ENCODE measurements at regions not wholly inside any gene's neighbourhood (a gene's known extent, or its start where the extent isn't known, plus 50 kb on each side); places are given as distances from the start of the nearest gene placed in this dataset.

GRCh38 chr4:138405934-138406567 is 163.9 kb upstream of the SLC7A11 start:
- Histone ChIP-seq H3K4me1 (ENCODE audit: insufficient read depth, insufficient read length) (no peaks in the 10 kb centered on the region), H3K4me3 (ENCODE audit: insufficient read length, low read depth) (no peak overlapping the region), H3K9ac (ENCODE audit: insufficient read length, low read depth) (no peak overlapping the region), H3K36me3 (ENCODE audit: insufficient read depth, insufficient read length, low read length) (no peaks in the 10 kb centered on the region), H3K9me3 (ENCODE audit: insufficient read depth, low read length) (no peaks in the 10 kb centered on the region), H3K27me3 (ENCODE audit: insufficient read depth, insufficient read length) (no peaks in the 10 kb centered on the region)
- no peak for DNase-seq (ENCODE audit: low read depth, low spot score)
- TF ChIP-seq ZNF274 (IDR thresholded peaks at IDR 0.05; ENCODE audit: low read depth, low read length) (no peak), SUZ12 (IDR thresholded peaks at IDR 0.05; ENCODE audit: extremely low read depth, insufficient read depth, insufficient read length) (no peak), YY1 (IDR thresholded peaks at IDR 0.05; ENCODE audit: insufficient read depth, insufficient read length) (no peak)

DNA sequence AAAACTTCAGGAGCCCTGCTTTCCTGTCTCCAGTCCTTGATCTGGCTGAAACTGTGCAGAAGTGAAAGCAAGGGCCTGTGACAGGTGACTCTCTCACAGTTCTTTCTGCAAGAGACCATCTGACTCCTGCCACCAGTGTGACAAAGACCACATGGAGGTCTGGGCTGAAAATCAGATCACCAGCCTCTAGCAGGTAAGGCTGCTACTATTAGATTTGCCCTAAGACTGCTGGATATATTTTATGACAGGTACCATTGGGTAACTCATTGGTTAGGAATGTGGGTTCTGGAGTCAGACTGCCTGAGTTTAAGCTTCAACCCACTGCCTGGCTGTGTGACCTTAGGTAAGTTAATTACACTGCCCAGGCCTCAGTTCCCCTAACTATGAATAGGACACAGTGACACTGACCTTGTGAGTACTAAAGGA is 163.3 kb upstream of the SLC7A11 start:
- Histone ChIP-seq H3K9ac (ENCODE audit: insufficient read length, low read depth) (no peak overlapping the region), H3K4me3 (ENCODE audit: insufficient read length, low read depth) (no peak overlapping the region)

GRCh38 chr4:138404801-138405200 is 162.7 kb upstream of the SLC7A11 start:
- TF ChIP-seq ZNF274 (IDR thresholded peaks at IDR 0.05; ENCODE audit: low read depth, low read length), result no peak
- TF ChIP-seq YY1 (IDR thresholded peaks at IDR 0.05; ENCODE audit: insufficient read depth, insufficient read length), result no peak
- no peak for TF ChIP-seq SUZ12 (IDR thresholded peaks at IDR 0.05; ENCODE audit: extremely low read depth, insufficient read depth, insufficient read length)
- no peak overlapping the region for H3K9ac ChIP-seq (ENCODE audit: insufficient read length, low read depth)
- no peaks in the 10 kb centered on the region for H3K36me3 ChIP-seq (ENCODE audit: insufficient read depth, insufficient read length, low read length)
- H3K27me3 ChIP-seq (ENCODE audit: insufficient read depth, insufficient read length), result no peaks in the 10 kb centered on the region
- H3K4me3 ChIP-seq (ENCODE audit: insufficient read length, low read depth), result no peak overlapping the region
- no peaks in the 10 kb centered on the region for H3K9me3 ChIP-seq (ENCODE audit: insufficient read depth, low read length)
- no peak for DNase-seq (ENCODE audit: low read depth, low spot score)
- no peaks in the 10 kb centered on the region for H3K4me1 ChIP-seq (ENCODE audit: insufficient read depth, insufficient read length)

More for the DNA sequence above, 163.3 kb upstream of the SLC7A11 start:
- Histone ChIP-seq H3K4me1 (ENCODE audit: insufficient read depth, insufficient read length) (no peaks in the 10 kb centered on the region), H3K9me3 (ENCODE audit: insufficient read depth, low read length) (no peaks in the 10 kb centered on the region), H3K36me3 (ENCODE audit: insufficient read depth, insufficient read length, low read length) (no peaks in the 10 kb centered on the region), H3K27me3 (ENCODE audit: insufficient read depth, insufficient read length) (no peaks in the 10 kb centered on the region)
- TF ChIP-seq SUZ12 (IDR thresholded peaks at IDR 0.05; ENCODE audit: extremely low read depth, insufficient read depth, insufficient read length) (no peak), YY1 (IDR thresholded peaks at IDR 0.05; ENCODE audit: insufficient read depth, insufficient read length) (no peak), ZNF274 (IDR thresholded peaks at IDR 0.05; ENCODE audit: low read depth, low read length) (no peak)
- DNase-seq (ENCODE audit: low read depth, low spot score), result no peak

- no peaks in the 10 kb centered on the region for H3K36me3 ChIP-seq (ENCODE audit: insufficient read depth, insufficient read length, low read length)
- no peak overlapping the region for H3K9ac ChIP-seq (ENCODE audit: insufficient read length, low read depth)
- H3K9me3 ChIP-seq (ENCODE audit: insufficient read depth, low read length), result no peaks in the 10 kb centered on the region
- no peaks in the 10 kb centered on the region for H3K27me3 ChIP-seq (ENCODE audit: insufficient read depth, insufficient read length)
- no peak for DNase-seq (ENCODE audit: low read depth, low spot score)
- TF ChIP-seq ZNF274 (IDR thresholded peaks at IDR 0.05; ENCODE audit: low read depth, low read length) (no peak), YY1 (IDR thresholded peaks at IDR 0.05; ENCODE audit: insufficient read depth, insufficient read length) (no peak), SUZ12 (IDR thresholded peaks at IDR 0.05; ENCODE audit: extremely low read depth, insufficient read depth, insufficient read length) (no peak)
- no peaks in the 10 kb centered on the region for H3K4me1 ChIP-seq (ENCODE audit: insufficient read depth, insufficient read length)
- H3K4me3 ChIP-seq (ENCODE audit: insufficient read length, low read depth), result no peak overlapping the region
Observed at GRCh38 chr4:138404251-138404650, 162.1 kb upstream of the SLC7A11 start.

DNA sequence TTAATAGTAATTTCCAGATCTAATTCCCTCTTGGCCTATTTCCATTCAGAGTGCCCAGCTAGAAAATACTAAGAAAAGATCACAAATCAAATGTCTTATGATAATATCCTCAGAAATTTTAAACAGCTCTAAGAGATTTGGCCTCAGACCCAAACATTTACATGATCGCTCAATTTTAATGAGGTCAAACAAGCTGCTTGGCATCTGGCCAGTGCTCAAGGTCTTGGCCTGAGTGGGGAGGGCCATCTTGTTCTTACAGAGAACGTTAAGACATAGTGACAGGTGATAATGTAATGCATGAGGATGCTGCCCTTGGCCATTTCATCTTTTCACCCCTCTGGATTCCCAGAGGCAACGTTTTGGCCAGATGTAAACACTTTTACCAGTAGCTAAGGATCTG is 159.2 kb upstream of the SLC7A11 start:
- H3K9ac ChIP-seq (ENCODE audit: insufficient read length, low read depth), result no peak overlapping the region
- no peaks in the 10 kb centered on the region for H3K27me3 ChIP-seq (ENCODE audit: insufficient read depth, insufficient read length)
- H3K4me1 ChIP-seq (ENCODE audit: insufficient read depth, insufficient read length), result no peaks in the 10 kb centered on the region
- H3K4me3 ChIP-seq (ENCODE audit: insufficient read length, low read depth), result no peak overlapping the region
- TF ChIP-seq SUZ12 (IDR thresholded peaks at IDR 0.05; ENCODE audit: extremely low read depth, insufficient read depth, insufficient read length) (no peak), YY1 (IDR thresholded peaks at IDR 0.05; ENCODE audit: insufficient read depth, insufficient read length) (no peak), ZNF274 (IDR thresholded peaks at IDR 0.05; ENCODE audit: low read depth, low read length) (no peak)
- no peaks in the 10 kb centered on the region for H3K9me3 ChIP-seq (ENCODE audit: insufficient read depth, low read length)
- no peaks in the 10 kb centered on the region for H3K36me3 ChIP-seq (ENCODE audit: insufficient read depth, insufficient read length, low read length)
- no peak for DNase-seq (ENCODE audit: low read depth, low spot score)

DNA sequence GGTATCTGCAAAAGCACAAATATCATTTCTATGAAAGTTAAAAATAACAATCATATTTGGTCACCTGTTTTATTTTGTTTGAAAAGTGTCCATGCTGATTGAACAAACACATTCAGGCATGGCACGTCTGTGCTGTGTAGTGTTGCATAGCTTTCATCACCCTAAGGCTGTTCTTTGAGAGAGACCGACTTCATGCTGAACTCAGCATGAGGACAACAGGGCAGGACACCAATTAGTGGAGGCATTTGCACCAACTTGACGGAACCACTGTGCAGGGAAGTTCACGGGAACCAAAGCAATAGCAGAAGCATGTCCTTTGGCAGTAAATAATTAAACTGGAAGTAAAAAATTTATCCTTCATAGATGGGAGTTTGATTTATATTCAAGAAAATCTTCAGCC is 158.4 kb upstream of the SLC7A11 start:
- H3K9me3 ChIP-seq (ENCODE audit: insufficient read depth, low read length), result no peaks in the 10 kb centered on the region
- no peak overlapping the region for H3K4me3 ChIP-seq (ENCODE audit: insufficient read length, low read depth)
- H3K36me3 ChIP-seq (ENCODE audit: insufficient read depth, insufficient read length, low read length), result no peaks in the 10 kb centered on the region
- H3K27me3 ChIP-seq (ENCODE audit: insufficient read depth, insufficient read length), result no peaks in the 10 kb centered on the region
- TF ChIP-seq ZNF274 (IDR thresholded peaks at IDR 0.05; ENCODE audit: low read depth, low read length), result no peak
- no peaks in the 10 kb centered on the region for H3K4me1 ChIP-seq (ENCODE audit: insufficient read depth, insufficient read length)
- H3K9ac ChIP-seq (ENCODE audit: insufficient read length, low read depth), result no peak overlapping the region
- no peak for DNase-seq (ENCODE audit: low read depth, low spot score)

DNA sequence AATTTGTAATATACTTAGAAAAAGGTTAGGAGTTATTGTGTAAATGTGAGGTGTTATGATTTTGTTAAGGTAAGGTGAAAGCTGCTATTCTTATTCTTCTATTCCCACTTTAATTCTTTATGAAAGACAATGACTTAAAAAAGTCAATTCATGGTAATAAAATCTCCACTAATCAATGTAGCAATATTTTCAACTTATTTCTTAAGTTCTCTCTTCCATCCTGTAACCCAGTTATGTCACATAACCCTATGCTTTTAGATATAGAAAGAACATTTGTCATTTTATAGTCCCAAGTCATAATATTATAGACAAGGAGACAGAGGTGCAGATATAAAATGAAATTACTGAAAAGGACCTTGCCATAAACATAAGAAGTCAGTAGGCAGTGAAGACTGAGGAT is 157.9 kb upstream of the SLC7A11 start:
- Histone ChIP-seq H3K4me1 (ENCODE audit: insufficient read depth, insufficient read length) (no peaks in the 10 kb centered on the region), H3K27me3 (ENCODE audit: insufficient read depth, insufficient read length) (no peaks in the 10 kb centered on the region), H3K4me3 (ENCODE audit: insufficient read length, low read depth) (no peak overlapping the region), H3K36me3 (ENCODE audit: insufficient read depth, insufficient read length, low read length) (no peaks in the 10 kb centered on the region), H3K9me3 (ENCODE audit: insufficient read depth, low read length) (no peaks in the 10 kb centered on the region), H3K9ac (ENCODE audit: insufficient read length, low read depth) (no peak overlapping the region)
- DNase-seq (ENCODE audit: low read depth, low spot score), result no peak
- no peak for TF ChIP-seq SUZ12 (IDR thresholded peaks at IDR 0.05; ENCODE audit: extremely low read depth, insufficient read depth, insufficient read length)
- no peak for TF ChIP-seq ZNF274 (IDR thresholded peaks at IDR 0.05; ENCODE audit: low read depth, low read length)
- no peak for TF ChIP-seq YY1 (IDR thresholded peaks at IDR 0.05; ENCODE audit: insufficient read depth, insufficient read length)
